Stimulated activated CD8-positive, alpha-beta memory T cell treated with anti-CD3 and anti-CD28 coated beads, Interleukin-12 subunit alpha, Interleukin-12 subunit beta, amount 100 ng/mL, for 1 hour (primary cell): ENCODE measurements at regions not wholly inside any gene's neighbourhood (a gene's known extent, or its start where the extent isn't known, plus 50 kb on each side); places are given as distances from the start of the nearest gene placed in this dataset.

Source experiments
- DNase-seq: peaks from one replicate; pipeline ENCODE4 v3.0.0-alpha.2; 2020; ENCODE audit warnings: low read depth

GRCh38 chr15:79230766-79231165, 51.8 kb upstream of the ANKRD34C start:
- DNase-seq: no peak

GRCh38 chr15:79222808-79223207, 59.7 kb upstream of the ANKRD34C start:
- no peak for DNase-seq

GRCh38 chr15:79221696-79222095, 60.8 kb upstream of the ANKRD34C start:
- DNase-seq: no peak

GRCh38 chr15:79219393-79220056, 63.0 kb upstream of the ANKRD34C start:
- DNase-seq: no peak

- DNase-seq: no peak
These were observed 63.8 kb upstream of the ANKRD34C start for GRCh38 chr15:79218588-79219200.

GRCh38 chr15:79213650-79214049, 68.9 kb upstream of the ANKRD34C start:
- DNase-seq: no peak

- no peak for DNase-seq
These were observed 69.8 kb upstream of the ANKRD34C start for GRCh38 chr15:79212589-79213157.

- DNase-seq: no peak
These were observed 71.0 kb upstream of the ANKRD34C start for GRCh38 chr15:79211481-79211880.

- no peak for DNase-seq
These were observed 72.8 kb upstream of the ANKRD34C start for GRCh38 chr15:79209690-79210089.

- no peak for DNase-seq
These were observed 73.4 kb upstream of the ANKRD34C start for GRCh38 chr15:79209116-79209515.

GRCh38 chr15:79208179-79208578, 74.3 kb upstream of the ANKRD34C start:
- DNase-seq: no peak

GRCh38 chr15:79206940-79207339, 75.6 kb upstream of the ANKRD34C start:
- no peak for DNase-seq

- no peak for DNase-seq
These were observed 77.4 kb upstream of the ANKRD34C start for GRCh38 chr15:79204886-79205675.

GRCh38 chr15:79198461-79198860, 84.1 kb upstream of the ANKRD34C start:
- DNase-seq: no peak

GRCh38 chr15:79197285-79197684, 85.2 kb upstream of the ANKRD34C start:
- no peak for DNase-seq

GRCh38 chr15:79195802-79196201, 86.7 kb upstream of the ANKRD34C start:
- no peak for DNase-seq

- no peak for DNase-seq
These were observed 87.3 kb upstream of the ANKRD34C start for GRCh38 chr15:79195239-79195638.

GRCh38 chr15:79194386-79194785, 88.1 kb upstream of the ANKRD34C start:
- no peak for DNase-seq

- no peak for DNase-seq
These were observed 89.0 kb upstream of the ANKRD34C start for GRCh38 chr15:79193549-79193948.

- DNase-seq: no peak
These were observed 89.4 kb upstream of the ANKRD34C start for GRCh38 chr15:79193103-79193502.

GRCh38 chr15:79192462-79193036, 90.0 kb upstream of the ANKRD34C start:
- DNase-seq: no peak

- no peak for DNase-seq
These were observed 92.4 kb upstream of the ANKRD34C start for GRCh38 chr15:79190093-79190492.

GRCh38 chr15:79186616-79187015, 95.9 kb upstream of the ANKRD34C start:
- no peak for DNase-seq
